Loucy (cell line): ENCODE measurements at regions not wholly inside any gene's neighbourhood (a gene's known extent, or its start where the extent isn't known, plus 50 kb on each side); places are given as distances from the start of the nearest gene placed in this dataset.

Source experiments
- EZH2phosphoT487 ChIP-seq: fragments of 200-600 bp; IDR thresholded peaks from 2 replicates; pipeline ENCODE4 v1.6.1; 2018; ENCODE audit warnings: antibody characterized with exemption, mild to moderate bottlenecking, moderate library complexity, borderline replicate concordance
- TF ChIP-seq, protein P1 (sequence below): fragments of 200-600 bp; sonication (generic); conservative IDR thresholded peaks from 2 replicates; pipeline ENCODE4 v1.5.1; 2014; ENCODE audit warnings: mild to moderate bottlenecking, antibody characterized with exemption, low read length

DNA sequence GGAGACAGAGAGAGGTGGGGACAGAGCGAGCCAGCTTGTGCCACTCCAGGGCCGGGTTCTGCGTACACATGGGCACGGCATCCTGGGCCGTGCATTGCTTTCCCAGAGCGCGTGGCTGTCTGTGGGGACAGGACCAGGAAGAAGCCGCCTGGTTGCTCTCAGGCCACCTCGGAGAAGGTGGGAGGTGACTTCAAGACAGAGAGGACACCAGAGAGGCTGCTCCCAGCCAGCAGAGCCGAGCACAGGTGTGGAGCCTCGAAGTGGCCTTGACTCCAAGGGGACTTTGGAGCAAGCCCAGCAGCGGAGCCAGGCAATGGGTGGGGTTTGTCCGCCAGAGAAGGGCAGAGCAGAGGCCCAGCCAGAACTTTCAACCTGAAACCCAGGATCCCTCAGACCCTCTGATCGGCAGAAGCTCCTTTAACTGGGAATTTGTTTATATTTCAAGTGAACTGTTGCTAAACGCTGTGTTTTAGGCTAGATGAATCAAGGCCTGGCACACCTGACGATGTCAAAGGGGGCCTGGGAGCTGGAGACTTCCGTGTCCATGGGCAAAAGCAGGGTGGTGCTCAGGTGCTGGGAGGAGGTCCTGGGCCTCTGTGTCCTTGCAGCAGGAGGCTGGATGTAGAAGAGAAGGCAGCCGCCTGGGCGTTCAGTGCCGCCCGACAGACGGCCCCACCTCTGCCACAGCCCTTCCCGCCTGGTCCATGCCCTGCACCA lies 262.1 kb downstream of the DLL1 start:
- TF ChIP-seq EZH2phosphoT487 = no peak
- TF ChIP-seq, protein P1, sequence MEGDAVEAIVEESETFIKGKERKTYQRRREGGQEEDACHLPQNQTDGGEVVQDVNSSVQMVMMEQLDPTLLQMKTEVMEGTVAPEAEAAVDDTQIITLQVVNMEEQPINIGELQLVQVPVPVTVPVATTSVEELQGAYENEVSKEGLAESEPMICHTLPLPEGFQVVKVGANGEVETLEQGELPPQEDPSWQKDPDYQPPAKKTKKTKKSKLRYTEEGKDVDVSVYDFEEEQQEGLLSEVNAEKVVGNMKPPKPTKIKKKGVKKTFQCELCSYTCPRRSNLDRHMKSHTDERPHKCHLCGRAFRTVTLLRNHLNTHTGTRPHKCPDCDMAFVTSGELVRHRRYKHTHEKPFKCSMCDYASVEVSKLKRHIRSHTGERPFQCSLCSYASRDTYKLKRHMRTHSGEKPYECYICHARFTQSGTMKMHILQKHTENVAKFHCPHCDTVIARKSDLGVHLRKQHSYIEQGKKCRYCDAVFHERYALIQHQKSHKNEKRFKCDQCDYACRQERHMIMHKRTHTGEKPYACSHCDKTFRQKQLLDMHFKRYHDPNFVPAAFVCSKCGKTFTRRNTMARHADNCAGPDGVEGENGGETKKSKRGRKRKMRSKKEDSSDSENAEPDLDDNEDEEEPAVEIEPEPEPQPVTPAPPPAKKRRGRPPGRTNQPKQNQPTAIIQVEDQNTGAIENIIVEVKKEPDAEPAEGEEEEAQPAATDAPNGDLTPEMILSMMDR = no peak
